GM12872 (cell line): ENCODE measurements at regions not wholly inside any gene's neighbourhood (a gene's known extent, or its start where the extent isn't known, plus 50 kb on each side); places are given as distances from the start of the nearest gene placed in this dataset.

Experiments used
- CTCF ChIP-seq: IDR thresholded peaks from 3 replicates; pipeline ENCODE4 v1.5.1; 2011; ENCODE audit warnings: low read depth, mild to moderate bottlenecking, low read length, moderate library complexity; ENCODE audit not compliant: insufficient read depth

- no peak for TF ChIP-seq CTCF
Measured at GRCh38 chr6:105767541-105767940, 318.6 kb upstream of the PRDM1 start.

GRCh38 chr6:105765239-105765638, 320.9 kb upstream of the PRDM1 start:
- no peak for TF ChIP-seq CTCF

GRCh38 chr6:105764315-105764714, 321.8 kb upstream of the PRDM1 start:
- no peak for TF ChIP-seq CTCF

- TF ChIP-seq CTCF, result no peak
Measured at GRCh38 chr6:105763866-105764265, 322.3 kb upstream of the PRDM1 start.

GRCh38 chr6:105760746-105761145, 325.4 kb upstream of the PRDM1 start:
- TF ChIP-seq CTCF, result no peak

GRCh38 chr6:105759946-105760345, 326.2 kb upstream of the PRDM1 start:
- no peak for TF ChIP-seq CTCF

- no peak for TF ChIP-seq CTCF
Measured at GRCh38 chr6:105759015-105759414, 327.1 kb upstream of the PRDM1 start.
